KOPT-K1 (cell line): ENCODE measurements at regions not wholly inside any gene's neighbourhood (a gene's known extent, or its start where the extent isn't known, plus 50 kb on each side); places are given as distances from the start of the nearest gene placed in this dataset.
A peak's percentile ranks its signal among the peaks of the same experiment; 100 is the strongest.

ENCODE experiments used
- H3K27ac ChIP-seq: fragments of 200-600 bp; sonication (generic); 2 replicates; pipeline ENCODE4 v1.5.1; 2016; ENCODE audit warnings: antibody characterized with exemption, mild to moderate bottlenecking, low read depth, low read length; ENCODE audit not compliant: poor library complexity, severe bottlenecking
- H3K36me3 ChIP-seq: fragments of 200-600 bp; sonication (generic); 2 replicates; pipeline ENCODE4 v1.5.1; 2017; ENCODE audit warnings: antibody characterized with exemption, mild to moderate bottlenecking, low read length, moderate library complexity; ENCODE audit not compliant: insufficient read depth
- H3K9me3 ChIP-seq: fragments of 200-600 bp; sonication (generic); 2 replicates; pipeline ENCODE4 v1.5.1; 2017; ENCODE audit warnings: antibody characterized with exemption, low read length, mild to moderate bottlenecking; ENCODE audit not compliant: insufficient read depth, poor library complexity, severe bottlenecking

DNA sequence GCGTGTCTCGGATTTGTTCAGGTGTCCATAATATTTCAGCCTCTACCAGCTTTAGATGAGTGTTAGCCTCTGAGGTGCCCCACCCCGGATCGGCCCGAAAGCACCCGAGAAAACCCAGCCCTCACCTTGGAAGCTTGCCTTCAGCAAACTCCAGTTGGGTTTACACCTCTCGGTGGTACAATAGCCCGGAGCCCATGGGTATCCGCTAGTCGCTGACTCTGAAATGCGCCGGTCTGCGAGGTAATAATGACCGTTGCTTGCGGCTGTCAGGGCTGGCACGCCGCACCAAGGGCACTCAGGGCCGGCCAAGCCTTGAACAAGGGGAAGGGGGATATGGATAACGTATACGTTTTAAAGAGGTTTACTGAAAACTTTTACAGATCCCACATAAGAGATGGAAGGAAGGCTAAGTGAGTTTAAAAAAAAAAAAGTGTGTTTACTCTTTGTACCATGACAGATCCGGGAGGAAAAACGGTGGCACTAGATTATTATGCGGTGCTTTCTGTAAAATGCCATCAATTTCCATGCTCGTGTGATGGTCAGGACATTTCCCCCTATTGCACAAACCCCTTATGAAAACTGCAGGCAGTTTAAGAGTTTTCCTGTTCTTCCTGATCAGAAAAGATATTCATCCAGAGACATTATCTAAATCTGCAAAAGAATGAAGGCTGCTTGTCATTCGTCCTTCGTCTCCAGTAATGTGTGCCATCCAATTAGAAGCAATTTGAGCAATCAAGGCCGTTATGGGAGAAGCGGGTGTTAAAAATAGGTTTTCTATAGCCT, 124.2 kb downstream of the TMEM161B start:
- Histone ChIP-seq H3K27ac (no peak overlapping the region), H3K36me3 (no peaks in the 10 kb centered on the region), H3K9me3 (no peaks in the 10 kb centered on the region)

DNA sequence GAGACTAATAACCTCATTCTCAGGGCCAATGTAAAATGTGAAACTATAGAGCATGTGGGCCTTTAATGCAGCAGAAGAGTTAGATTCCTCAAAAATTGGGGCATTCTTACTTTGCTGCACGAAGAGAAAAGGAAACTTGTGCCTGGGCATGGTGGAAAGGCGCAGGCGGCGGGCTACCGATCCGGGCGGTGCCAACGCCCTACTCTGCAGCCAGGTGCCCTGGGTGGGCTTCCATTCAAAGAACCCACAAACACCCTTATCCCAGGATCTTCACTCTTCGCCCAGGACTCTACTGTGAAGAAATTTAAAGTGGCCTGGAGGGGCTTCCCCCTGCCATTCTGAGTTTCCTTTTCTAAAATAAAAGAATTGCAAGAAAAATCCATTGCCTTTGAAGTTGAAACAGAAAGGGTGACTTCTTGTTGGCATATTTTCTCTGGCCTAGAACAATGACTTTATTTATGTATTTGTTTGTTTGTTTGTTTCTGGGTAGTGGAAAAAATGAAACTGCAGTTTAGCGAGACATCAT, 124.9 kb downstream of the TMEM161B start:
- no peak overlapping the region for H3K27ac ChIP-seq
- no peaks in the 10 kb centered on the region for H3K9me3 ChIP-seq

DNA sequence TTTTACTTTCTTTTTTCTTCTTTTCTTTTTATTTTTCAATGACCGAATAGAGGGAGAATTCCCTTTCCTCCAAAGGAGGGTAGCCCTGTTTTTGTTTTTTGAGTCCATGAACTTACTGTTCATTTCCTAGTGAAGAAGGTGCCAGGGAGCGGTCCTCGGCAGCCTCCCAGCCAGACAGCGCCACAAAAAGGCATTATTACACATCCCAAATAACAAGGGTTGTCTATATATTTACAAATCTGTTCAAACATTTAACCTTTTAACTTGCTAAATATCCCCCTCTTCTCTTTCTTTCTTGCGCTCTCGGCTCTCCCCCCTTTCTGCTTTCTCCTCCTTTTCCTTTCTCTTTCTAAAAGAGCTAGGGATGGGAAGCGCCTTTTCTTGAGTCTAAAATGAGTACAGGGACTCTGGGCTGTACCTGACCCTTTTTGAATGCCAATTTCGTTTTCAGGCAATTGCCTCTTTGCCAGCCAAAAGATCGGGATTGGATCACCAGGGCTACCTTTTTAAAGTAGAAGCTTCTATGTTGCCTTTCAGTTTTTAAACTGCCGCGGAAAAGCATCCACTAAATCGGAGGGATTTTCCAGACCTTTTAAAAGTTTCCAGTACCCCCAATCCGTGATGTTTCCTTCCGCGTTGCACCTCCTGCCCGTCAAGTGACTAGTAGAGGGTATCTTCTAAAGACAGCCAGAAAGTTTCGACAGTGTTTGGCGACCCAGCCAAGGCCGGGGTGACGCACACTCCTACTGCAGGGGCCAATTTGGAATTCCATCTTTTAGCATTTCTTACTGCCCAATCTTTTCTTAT, 125.6 kb downstream of the TMEM161B start:
- Histone ChIP-seq H3K27ac (no peak overlapping the region), H3K36me3 (no peaks in the 10 kb centered on the region), H3K9me3 (no peaks in the 10 kb centered on the region)

More for the DNA sequence above, 124.9 kb downstream of the TMEM161B start:
- H3K36me3 ChIP-seq = no peaks in the 10 kb centered on the region

DNA sequence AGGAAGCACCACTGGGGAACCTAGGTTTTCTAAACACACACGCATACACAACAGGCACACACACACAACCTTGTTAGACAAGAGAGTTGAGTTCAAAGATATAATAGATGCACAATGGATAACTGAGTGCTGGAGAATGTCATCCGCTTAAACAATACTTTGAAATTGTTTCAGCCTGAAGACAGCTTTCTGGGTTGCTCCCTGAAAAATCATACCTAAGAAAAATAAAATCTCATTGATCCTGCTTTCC, 126.1 kb downstream of the TMEM161B start:
- Histone ChIP-seq H3K9me3 (no peaks in the 10 kb centered on the region), H3K27ac (no peak overlapping the region)

DNA sequence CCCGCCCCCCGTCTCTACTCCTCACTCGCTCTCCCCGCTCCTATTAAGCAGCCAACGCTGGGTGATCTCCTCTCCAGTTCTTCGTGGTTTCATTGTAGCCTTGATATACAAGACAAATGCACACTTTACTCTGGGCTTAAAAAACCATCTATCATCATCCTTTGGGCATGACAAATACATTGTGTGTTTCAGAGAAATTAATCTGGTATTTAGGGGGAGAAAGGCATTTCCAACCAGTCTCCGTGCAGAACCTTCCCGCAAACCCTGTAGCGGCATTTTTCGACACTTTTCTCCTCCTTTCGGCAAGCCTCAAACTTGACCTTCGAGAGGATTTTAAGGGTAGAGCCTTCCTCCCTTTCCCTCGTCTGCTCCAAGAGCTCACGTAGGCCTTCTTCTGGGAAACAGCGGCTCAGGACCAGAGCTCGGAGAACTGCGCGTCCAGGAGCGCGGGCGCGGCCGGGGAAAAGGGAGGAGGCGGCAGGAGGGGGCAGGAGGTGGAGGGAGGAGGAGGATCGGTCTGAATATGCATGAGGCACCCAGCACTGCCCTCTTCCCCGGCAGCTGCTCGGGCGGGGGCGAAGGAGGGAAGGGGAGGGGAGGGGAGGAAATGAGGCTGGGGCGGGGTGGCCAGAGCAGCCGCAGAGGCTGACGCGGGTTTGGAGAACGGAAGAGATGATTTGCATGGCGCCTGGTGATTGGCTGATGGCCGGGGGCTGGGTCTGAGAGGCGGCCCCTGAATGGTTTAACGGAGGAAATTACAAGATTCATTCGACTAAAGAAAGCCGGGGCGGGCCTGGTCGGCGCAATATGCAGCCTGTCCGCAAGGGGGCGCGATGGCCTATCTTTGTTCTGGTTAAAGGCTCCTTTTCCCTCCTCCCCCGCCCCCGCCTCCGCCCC, 127.5 kb downstream of the TMEM161B start:
- Histone ChIP-seq H3K27ac (peak overlapping the region; percentile 34), H3K36me3 (no peaks in the 10 kb centered on the region), H3K9me3 (no peaks in the 10 kb centered on the region)

More for the DNA sequence above, 126.1 kb downstream of the TMEM161B start:
- H3K36me3 ChIP-seq = no peaks in the 10 kb centered on the region

DNA sequence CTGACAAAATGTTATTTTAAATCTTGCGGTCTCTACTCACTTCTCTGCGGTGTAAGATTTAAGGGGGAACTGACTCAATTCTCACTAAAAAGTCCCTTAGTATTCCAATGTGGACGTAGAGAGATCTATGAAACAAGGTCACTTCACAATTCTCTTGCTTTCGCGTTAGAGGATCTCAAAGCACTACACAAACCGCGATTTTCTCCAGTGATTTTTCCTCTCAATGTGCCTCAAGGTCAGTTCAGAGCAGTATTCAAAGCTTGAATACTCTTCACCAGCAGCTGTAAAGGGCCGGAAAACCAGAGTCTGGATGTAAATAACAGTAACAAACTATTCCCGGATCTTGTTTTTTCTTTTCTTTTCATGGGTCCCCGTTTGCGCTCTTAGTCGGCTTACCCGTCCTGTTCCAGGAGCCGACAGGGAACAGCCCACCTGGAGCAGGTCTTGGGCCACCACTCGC, 128.2 kb downstream of the TMEM161B start:
- no peaks in the 10 kb centered on the region for H3K36me3 ChIP-seq
- no peak overlapping the region for H3K27ac ChIP-seq
- H3K9me3 ChIP-seq = no peaks in the 10 kb centered on the region

DNA sequence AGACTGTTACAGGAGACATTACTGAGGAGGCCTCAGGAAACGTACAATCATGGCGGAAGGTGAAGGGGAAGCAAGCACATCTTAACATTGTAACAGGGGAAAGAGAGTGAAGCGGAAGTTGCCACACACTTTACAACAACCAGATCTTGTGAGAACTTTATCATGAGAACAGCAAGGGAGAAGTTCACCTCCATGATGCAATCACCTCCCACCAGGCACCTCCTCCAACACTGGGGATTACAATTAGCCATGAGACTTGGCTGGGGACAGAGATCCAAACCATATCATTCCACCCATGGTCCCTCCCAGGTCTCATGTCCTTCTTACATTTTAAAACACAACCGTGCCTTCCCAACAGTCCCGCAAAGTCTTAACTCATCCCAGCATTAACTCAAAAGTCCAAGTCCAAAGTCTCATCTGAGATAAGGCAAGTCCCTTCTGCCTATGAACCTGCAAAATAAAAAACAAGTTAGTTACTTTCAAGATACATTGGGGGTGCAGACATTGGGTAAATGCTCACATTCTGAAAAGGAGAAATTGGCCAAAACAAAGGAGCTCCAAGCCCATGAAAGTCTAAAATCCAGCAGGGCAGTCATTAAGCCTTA, 138.3 kb downstream of the TMEM161B start:
- Histone ChIP-seq H3K27ac (no peak overlapping the region), H3K36me3 (no peaks in the 10 kb centered on the region)

DNA sequence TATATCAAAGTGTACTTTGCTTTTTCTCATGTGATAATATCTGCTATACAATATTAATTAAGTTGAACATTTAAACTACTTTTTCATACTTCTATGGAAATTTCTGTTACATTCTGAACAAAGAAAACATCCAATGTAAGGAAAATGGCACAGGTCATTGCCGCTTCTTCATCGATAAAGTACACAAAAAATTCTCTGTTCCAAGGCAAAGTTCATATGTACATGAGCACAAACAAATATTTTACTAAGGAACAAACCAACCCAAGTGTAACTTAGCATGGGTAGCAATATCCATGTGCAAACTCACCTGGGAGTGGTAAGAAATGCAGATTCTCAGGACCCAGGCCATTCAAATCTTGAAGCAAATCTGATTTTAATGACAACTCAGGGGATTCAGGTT, 139.8 kb downstream of the TMEM161B start:
- no peak overlapping the region for H3K27ac ChIP-seq
- no peaks in the 10 kb centered on the region for H3K36me3 ChIP-seq
- peaks cover 3% of the 10 kb centered on the region for H3K9me3 ChIP-seq

More for the DNA sequence above, 138.3 kb downstream of the TMEM161B start:
- H3K9me3 ChIP-seq = peaks cover 3% of the 10 kb centered on the region

DNA sequence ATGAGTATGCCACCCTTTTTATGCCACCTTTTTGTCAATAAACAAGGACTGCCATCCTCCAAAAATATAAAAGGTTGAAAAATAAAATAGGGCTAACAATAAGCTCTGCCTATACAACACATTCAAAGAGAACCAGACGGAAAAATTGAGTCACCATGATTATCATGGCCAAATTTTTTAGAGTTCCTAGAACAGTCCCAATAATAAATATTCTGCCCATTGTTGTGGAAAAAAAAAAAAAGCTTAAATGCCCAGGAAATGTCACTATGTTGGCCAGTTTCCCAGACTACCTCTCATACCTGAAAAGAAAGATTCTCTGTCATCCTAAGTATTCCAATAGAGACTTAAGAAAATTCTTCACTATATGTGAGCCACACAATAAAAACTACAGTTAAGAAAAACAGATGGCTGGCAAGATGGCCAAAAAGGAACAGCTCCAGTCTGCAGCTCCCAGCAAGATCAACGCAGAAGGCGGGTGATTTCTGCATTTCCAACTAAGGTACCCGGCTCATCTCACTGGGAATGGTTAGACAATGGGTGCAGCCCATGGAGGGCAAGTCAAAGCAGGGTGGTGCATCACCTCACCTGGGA, 149.0 kb downstream of the TMEM161B start:
- Histone ChIP-seq H3K36me3 (no peaks in the 10 kb centered on the region), H3K9me3 (no peaks in the 10 kb centered on the region), H3K27ac (no peak overlapping the region)

DNA sequence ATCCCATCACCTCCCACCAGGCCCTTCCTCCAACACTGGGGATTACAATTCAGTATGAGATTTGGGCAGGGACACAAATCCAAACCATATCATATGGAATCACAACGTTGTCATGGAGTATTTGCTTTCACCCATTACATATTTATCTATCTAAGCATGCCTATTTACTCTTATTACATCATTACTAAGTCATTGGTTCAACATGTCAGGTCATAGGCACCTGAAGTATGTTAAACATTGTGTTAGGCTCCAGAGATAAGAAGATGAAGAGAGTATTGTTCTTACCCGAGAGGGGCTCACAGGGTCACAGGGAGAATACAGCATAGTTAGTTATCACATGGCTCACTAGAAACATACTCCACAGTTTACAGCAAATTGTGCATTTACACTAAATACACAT, 150.5 kb downstream of the TMEM161B start:
- Histone ChIP-seq H3K27ac (no peak overlapping the region), H3K9me3 (no peaks in the 10 kb centered on the region), H3K36me3 (no peaks in the 10 kb centered on the region)

DNA sequence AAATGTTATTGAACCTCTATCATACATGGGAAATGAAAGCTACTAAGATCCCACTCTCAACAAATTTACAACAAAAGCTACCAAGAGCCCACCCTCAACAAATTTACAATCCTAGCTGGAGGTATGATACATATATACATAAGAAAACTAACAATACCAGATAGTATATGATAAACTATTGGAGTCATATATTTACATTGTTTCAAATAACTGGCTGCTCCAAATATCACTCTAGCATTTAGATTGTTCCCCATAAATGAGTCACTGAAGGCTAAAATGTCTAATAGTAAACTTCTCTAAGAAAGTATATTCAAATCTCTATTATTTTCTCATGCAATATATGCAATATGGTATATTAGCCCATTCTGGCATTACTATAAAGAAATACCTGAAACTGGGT, 151.1 kb downstream of the TMEM161B start:
- H3K36me3 ChIP-seq = no peaks in the 10 kb centered on the region
- H3K27ac ChIP-seq = no peak overlapping the region
- H3K9me3 ChIP-seq = no peaks in the 10 kb centered on the region

DNA sequence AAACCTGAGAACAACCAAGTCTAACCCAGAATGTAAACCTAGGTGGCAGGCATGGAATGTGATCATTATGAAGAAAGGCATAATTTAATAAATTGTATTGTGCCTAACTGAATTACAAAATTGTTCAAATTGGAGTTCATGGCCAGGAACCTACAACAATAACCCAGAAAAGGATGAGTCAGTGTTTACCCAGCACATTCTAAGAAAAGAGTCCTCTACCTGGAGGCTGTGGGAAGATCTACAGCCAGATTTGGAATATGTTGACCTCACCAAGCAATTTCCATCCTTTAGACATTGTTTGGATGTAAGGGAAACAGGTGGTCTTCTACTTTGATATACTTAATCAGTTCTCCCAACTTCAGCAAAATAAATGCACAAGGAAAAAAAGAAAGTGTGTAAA, 152.2 kb downstream of the TMEM161B start:
- no peaks in the 10 kb centered on the region for H3K36me3 ChIP-seq

DNA sequence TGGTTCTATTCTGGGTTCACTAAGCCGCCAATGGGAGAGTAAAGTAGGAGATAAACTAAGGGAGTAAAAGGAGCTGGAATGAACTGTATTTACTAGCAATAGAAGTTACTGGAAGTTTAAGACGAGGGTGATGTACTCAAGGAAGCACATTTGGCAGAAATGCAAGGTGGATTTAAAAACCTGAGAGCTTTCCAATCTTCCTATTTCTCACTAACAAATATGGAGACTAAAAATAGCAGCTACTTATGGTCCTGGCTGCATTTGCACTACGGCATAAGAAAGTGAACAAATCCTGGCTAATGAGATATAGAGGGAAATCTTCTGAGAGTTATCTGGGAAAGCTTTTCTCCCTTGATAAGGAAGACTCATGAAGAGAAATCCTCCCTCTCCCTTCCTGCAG, 153.4 kb downstream of the TMEM161B start:
- Histone ChIP-seq H3K36me3 (no peaks in the 10 kb centered on the region), H3K27ac (no peak overlapping the region), H3K9me3 (no peaks in the 10 kb centered on the region)

More for the DNA sequence above, 152.2 kb downstream of the TMEM161B start:
- Histone ChIP-seq H3K27ac (no peak overlapping the region), H3K9me3 (no peaks in the 10 kb centered on the region)

DNA sequence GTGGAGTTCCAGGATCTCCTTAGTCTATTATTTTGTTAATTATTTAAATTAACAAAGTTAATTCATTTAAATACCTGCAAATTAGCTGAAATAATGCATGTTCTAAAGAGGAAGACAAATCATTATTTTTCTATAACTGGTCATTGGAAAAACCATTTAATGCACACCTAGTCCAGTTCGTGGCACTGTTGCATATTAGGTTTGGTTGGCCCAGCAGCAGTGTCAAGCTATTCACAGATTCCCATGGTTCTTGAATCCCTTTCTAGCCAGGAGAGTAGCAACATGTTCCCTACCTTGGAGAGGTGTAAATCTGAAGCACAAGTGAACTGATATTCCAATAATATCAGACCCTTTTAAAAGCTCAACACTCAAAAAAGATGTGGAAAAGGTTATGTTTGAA, 155.2 kb downstream of the TMEM161B start:
- no peaks in the 10 kb centered on the region for H3K9me3 ChIP-seq
- no peaks in the 10 kb centered on the region for H3K36me3 ChIP-seq

More for the DNA sequence above, 155.2 kb downstream of the TMEM161B start:
- H3K27ac ChIP-seq = no peak overlapping the region
